ENCODE measurements at regions not wholly inside any gene's neighbourhood (a gene's known extent, or its start where the extent isn't known, plus 50 kb on each side); places are given as distances from the start of the nearest gene placed in this dataset.

GRCh38 chr2:239607517-239608191 is 206.8 kb upstream of the HDAC4 start:
- no peak overlapping the region for H3K4me2 ChIP-seq
- H3F3A ChIP-seq (replicated peaks; ENCODE audit: low read depth): no peaks in the 10 kb centered on the region
- peaks cover 6% of the 10 kb centered on the region; the same call in 2 of the 3 replicates for H3K4me1 Mint-ChIP-seq
- H3K79me2 ChIP-seq (replicated peaks; ENCODE audit: insufficient read depth): no peaks in the 10 kb centered on the region
- H3K9me3 Mint-ChIP-seq: no peaks in the 10 kb centered on the region; the same call in 1 of the 3 replicates
- H3K27ac ChIP-seq (ENCODE audit: low read depth): no peak overlapping the region
- DNase-seq (ENCODE audit: low spot score) (no peak), ATAC-seq (peak; percentile 33)
- H3K36me3 ChIP-seq (ENCODE audit: insufficient read depth): no peaks in the 10 kb centered on the region
- peak overlapping the region; percentile 63 for H2AFZ ChIP-seq
- H3K4me3 ChIP-seq: no peak overlapping the region
- no peak overlapping the region for H3K4me3 Mint-ChIP-seq
- no peaks in the 10 kb centered on the region for H4K20me1 ChIP-seq (replicated peaks; ENCODE audit: insufficient read depth)
- TF ChIP-seq POLR2AphosphoS5 (IDR thresholded peaks at IDR 0.05; ENCODE audit: low read depth) (no peak), JUNB (IDR thresholded peaks at IDR 0.05; ENCODE audit: unreplicated experiment) (no peak), NANOG (IDR thresholded peaks at IDR 0.05; ENCODE audit: borderline replicate concordance) (no peak), CREB1 (CRISPR knock-in tag; IDR thresholded peaks at IDR 0.05; ENCODE audit: low read depth) (no peak), ZNF114 (CRISPR knock-in tag; IDR thresholded peaks at IDR 0.05) (no peak), EZH2 (IDR thresholded peaks at IDR 0.05; ENCODE audit: low read depth, unreplicated experiment) (no peak)
- TF ChIP-seq, protein P1, sequence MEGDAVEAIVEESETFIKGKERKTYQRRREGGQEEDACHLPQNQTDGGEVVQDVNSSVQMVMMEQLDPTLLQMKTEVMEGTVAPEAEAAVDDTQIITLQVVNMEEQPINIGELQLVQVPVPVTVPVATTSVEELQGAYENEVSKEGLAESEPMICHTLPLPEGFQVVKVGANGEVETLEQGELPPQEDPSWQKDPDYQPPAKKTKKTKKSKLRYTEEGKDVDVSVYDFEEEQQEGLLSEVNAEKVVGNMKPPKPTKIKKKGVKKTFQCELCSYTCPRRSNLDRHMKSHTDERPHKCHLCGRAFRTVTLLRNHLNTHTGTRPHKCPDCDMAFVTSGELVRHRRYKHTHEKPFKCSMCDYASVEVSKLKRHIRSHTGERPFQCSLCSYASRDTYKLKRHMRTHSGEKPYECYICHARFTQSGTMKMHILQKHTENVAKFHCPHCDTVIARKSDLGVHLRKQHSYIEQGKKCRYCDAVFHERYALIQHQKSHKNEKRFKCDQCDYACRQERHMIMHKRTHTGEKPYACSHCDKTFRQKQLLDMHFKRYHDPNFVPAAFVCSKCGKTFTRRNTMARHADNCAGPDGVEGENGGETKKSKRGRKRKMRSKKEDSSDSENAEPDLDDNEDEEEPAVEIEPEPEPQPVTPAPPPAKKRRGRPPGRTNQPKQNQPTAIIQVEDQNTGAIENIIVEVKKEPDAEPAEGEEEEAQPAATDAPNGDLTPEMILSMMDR (conservative IDR thresholded peaks at IDR 0.05; ENCODE audit: low read depth in 2 of 2): no peak
- TF ChIP-seq, protein P2, sequence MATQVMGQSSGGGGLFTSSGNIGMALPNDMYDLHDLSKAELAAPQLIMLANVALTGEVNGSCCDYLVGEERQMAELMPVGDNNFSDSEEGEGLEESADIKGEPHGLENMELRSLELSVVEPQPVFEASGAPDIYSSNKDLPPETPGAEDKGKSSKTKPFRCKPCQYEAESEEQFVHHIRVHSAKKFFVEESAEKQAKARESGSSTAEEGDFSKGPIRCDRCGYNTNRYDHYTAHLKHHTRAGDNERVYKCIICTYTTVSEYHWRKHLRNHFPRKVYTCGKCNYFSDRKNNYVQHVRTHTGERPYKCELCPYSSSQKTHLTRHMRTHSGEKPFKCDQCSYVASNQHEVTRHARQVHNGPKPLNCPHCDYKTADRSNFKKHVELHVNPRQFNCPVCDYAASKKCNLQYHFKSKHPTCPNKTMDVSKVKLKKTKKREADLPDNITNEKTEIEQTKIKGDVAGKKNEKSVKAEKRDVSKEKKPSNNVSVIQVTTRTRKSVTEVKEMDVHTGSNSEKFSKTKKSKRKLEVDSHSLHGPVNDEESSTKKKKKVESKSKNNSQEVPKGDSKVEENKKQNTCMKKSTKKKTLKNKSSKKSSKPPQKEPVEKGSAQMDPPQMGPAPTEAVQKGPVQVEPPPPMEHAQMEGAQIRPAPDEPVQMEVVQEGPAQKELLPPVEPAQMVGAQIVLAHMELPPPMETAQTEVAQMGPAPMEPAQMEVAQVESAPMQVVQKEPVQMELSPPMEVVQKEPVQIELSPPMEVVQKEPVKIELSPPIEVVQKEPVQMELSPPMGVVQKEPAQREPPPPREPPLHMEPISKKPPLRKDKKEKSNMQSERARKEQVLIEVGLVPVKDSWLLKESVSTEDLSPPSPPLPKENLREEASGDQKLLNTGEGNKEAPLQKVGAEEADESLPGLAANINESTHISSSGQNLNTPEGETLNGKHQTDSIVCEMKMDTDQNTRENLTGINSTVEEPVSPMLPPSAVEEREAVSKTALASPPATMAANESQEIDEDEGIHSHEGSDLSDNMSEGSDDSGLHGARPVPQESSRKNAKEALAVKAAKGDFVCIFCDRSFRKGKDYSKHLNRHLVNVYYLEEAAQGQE (IDR thresholded peaks at IDR 0.05; ENCODE audit: unreplicated experiment): no peak
- TF ChIP-seq, protein P3, sequence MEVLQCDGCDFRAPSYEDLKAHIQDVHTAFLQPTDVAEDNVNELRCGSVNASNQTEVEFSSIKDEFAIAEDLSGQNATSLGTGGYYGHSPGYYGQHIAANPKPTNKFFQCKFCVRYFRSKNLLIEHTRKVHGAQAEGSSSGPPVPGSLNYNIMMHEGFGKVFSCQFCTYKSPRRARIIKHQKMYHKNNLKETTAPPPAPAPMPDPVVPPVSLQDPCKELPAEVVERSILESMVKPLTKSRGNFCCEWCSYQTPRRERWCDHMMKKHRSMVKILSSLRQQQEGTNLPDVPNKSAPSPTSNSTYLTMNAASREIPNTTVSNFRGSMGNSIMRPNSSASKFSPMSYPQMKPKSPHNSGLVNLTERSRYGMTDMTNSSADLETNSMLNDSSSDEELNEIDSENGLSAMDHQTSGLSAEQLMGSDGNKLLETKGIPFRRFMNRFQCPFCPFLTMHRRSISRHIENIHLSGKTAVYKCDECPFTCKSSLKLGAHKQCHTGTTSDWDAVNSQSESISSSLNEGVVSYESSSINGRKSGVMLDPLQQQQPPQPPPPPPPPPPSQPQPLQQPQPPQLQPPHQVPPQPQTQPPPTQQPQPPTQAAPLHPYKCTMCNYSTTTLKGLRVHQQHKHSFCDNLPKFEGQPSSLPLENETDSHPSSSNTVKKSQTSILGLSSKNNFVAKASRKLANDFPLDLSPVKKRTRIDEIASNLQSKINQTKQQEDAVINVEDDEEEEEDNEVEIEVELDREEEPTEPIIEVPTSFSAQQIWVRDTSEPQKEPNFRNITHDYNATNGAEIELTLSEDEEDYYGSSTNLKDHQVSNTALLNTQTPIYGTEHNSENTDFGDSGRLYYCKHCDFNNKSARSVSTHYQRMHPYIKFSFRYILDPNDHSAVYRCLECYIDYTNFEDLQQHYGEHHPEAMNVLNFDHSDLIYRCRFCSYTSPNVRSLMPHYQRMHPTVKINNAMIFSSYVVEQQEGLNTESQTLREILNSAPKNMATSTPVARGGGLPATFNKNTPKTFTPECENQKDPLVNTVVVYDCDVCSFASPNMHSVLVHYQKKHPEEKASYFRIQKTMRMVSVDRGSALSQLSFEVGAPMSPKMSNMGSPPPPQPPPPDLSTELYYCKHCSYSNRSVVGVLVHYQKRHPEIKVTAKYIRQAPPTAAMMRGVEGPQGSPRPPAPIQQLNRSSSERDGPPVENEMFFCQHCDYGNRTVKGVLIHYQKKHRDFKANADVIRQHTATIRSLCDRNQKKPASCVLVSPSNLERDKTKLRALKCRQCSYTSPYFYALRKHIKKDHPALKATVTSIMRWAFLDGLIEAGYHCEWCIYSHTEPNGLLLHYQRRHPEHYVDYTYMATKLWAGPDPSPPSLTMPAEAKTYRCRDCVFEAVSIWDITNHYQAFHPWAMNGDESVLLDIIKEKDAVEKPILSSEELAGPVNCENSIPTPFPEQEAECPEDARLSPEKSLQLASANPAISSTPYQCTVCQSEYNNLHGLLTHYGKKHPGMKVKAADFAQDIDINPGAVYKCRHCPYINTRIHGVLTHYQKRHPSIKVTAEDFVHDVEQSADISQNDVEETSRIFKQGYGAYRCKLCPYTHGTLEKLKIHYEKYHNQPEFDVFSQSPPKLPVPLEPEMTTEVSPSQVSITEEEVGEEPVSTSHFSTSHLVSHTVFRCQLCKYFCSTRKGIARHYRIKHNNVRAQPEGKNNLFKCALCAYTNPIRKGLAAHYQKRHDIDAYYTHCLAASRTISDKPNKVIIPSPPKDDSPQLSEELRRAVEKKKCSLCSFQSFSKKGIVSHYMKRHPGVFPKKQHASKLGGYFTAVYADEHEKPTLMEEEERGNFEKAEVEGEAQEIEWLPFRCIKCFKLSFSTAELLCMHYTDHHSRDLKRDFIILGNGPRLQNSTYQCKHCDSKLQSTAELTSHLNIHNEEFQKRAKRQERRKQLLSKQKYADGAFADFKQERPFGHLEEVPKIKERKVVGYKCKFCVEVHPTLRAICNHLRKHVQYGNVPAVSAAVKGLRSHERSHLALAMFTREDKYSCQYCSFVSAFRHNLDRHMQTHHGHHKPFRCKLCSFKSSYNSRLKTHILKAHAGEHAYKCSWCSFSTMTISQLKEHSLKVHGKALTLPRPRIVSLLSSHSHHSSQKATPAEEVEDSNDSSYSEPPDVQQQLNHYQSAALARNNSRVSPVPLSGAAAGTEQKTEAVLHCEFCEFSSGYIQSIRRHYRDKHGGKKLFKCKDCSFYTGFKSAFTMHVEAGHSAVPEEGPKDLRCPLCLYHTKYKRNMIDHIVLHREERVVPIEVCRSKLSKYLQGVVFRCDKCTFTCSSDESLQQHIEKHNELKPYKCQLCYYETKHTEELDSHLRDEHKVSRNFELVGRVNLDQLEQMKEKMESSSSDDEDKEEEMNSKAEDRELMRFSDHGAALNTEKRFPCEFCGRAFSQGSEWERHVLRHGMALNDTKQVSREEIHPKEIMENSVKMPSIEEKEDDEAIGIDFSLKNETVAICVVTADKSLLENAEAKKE (CRISPR knock-in tag; IDR thresholded peaks at IDR 0.05): no peak
- H3K9me2 ChIP-seq (ENCODE audit: insufficient read depth): peaks cover 5% of the 10 kb centered on the region; the same call in 1 of the 2 replicates
- no peaks in the 10 kb centered on the region for H3K4me1 ChIP-seq (ENCODE audit: insufficient read depth)
- no peaks in the 10 kb centered on the region for H3K27me3 ChIP-seq (ENCODE audit: insufficient read depth)
- H3K27ac Mint-ChIP-seq: no peak overlapping the region
- H3K36me3 Mint-ChIP-seq (ENCODE audit: low read depth): no peaks in the 10 kb centered on the region
- peaks cover 5% of the 10 kb centered on the region for H3K27me3 Mint-ChIP-seq (ENCODE audit: insufficient read depth, low read depth, poor library complexity)
